ENCODE measurements at regions not wholly inside any gene's neighbourhood (a gene's known extent, or its start where the extent isn't known, plus 50 kb on each side); places are given as distances from the start of the nearest gene placed in this dataset.

- no peaks in the 10 kb centered on the region for H3K27me3 ChIP-seq
- peaks cover 0 to 5% (median 0%) of the 10 kb centered on the region in 11 experiments; a peak in 1 of 22 replicates for H3K9me3 ChIP-seq (replicated peaks in 1 of 11)
- no peak overlapping the region for H3K4me3 ChIP-seq
- no peak overlapping the region for H3K9ac ChIP-seq
- H3K27ac ChIP-seq: no peak overlapping the region
- H3K4me1 ChIP-seq: no peaks in the 10 kb centered on the region
- no peaks in the 10 kb centered on the region for H3K36me3 ChIP-seq
- TF ChIP-seq Cebpa-rat (IDR thresholded peaks at IDR 0.05): no peak
- no peak overlapping the region for H3K4me2 ChIP-seq
- H4K20me1 ChIP-seq: no peaks in the 10 kb centered on the region
Observed at GRCh38 chr3:176447369-176447768, 749.9 kb downstream of the TBL1XR1 start.

GRCh38 chr3:176442326-176442725 is 755.0 kb downstream of the TBL1XR1 start:
- Histone ChIP-seq H3K4me2 (no peak overlapping the region), H3K9me3 (replicated peaks in 1 of 11) (peaks cover 0 to 5% (median 0%) of the 10 kb centered on the region in 11 experiments; a peak in 1 of 22 replicates), H3K27me3 (no peaks in the 10 kb centered on the region), H3K27ac (no peak overlapping the region), H3K4me3 (no peak overlapping the region), H3K36me3 (no peaks in the 10 kb centered on the region), H4K20me1 (no peaks in the 10 kb centered on the region), H3K9ac (no peak overlapping the region), H3K4me1 (no peaks in the 10 kb centered on the region)
- TF ChIP-seq Cebpa-rat (IDR thresholded peaks at IDR 0.05): no peak

GRCh38 chr3:176439729-176440128 is 757.6 kb downstream of the TBL1XR1 start:
- no peaks in the 10 kb centered on the region for H3K4me1 ChIP-seq

GRCh38 chr3:176431991-176432390 is 765.3 kb downstream of the TBL1XR1 start:
- Histone ChIP-seq H3K27ac (no peak overlapping the region), H4K20me1 (no peaks in the 10 kb centered on the region), H3K4me1 (no peaks in the 10 kb centered on the region), H3K9ac (no peak overlapping the region), H3K9me3 (replicated peaks in 1 of 11) (no peaks in the 10 kb centered on the region), H3K4me3 (no peak overlapping the region), H3K36me3 (no peaks in the 10 kb centered on the region), H3K27me3 (no peaks in the 10 kb centered on the region), H3K4me2 (no peak overlapping the region)
- TF ChIP-seq Cebpa-rat (IDR thresholded peaks at IDR 0.05): no peak

More at GRCh38 chr3:176439729-176440128, 757.6 kb downstream of the TBL1XR1 start:
- no peaks in the 10 kb centered on the region for H4K20me1 ChIP-seq
- TF ChIP-seq Cebpa-rat (IDR thresholded peaks at IDR 0.05): no peak
- no peaks in the 10 kb centered on the region for H3K36me3 ChIP-seq
- no peak overlapping the region for H3K4me2 ChIP-seq
- H3K4me3 ChIP-seq: no peak overlapping the region
- H3K9ac ChIP-seq: no peak overlapping the region
- no peaks in the 10 kb centered on the region for H3K27me3 ChIP-seq
- no peak overlapping the region for H3K27ac ChIP-seq
- H3K9me3 ChIP-seq (replicated peaks in 1 of 11): peaks cover 0 to 5% (median 0%) of the 10 kb centered on the region in 11 experiments; a peak in 1 of 22 replicates

- TF ChIP-seq Cebpa-rat (IDR thresholded peaks at IDR 0.05): no peak
- no peaks in the 10 kb centered on the region for H4K20me1 ChIP-seq
- no peak overlapping the region for H3K27ac ChIP-seq
Observed at GRCh38 chr3:176431038-176431418, 766.3 kb downstream of the TBL1XR1 start.

GRCh38 chr3:176430244-176431037 is 766.8 kb downstream of the TBL1XR1 start:
- no peaks in the 10 kb centered on the region for H3K4me1 ChIP-seq
- no peak overlapping the region for H3K4me2 ChIP-seq
- H4K20me1 ChIP-seq: no peaks in the 10 kb centered on the region
- no peaks in the 10 kb centered on the region for H3K9me3 ChIP-seq (replicated peaks in 1 of 11)
- H3K9ac ChIP-seq: no peak overlapping the region
- H3K27ac ChIP-seq: no peak overlapping the region
- H3K4me3 ChIP-seq: no peak overlapping the region
- no peaks in the 10 kb centered on the region for H3K36me3 ChIP-seq
- no peaks in the 10 kb centered on the region for H3K27me3 ChIP-seq
- no peak for TF ChIP-seq Cebpa-rat (IDR thresholded peaks at IDR 0.05)

More at GRCh38 chr3:176431038-176431418, 766.3 kb downstream of the TBL1XR1 start:
- Histone ChIP-seq H3K4me1 (no peaks in the 10 kb centered on the region), H3K9me3 (replicated peaks in 1 of 11) (no peaks in the 10 kb centered on the region), H3K27me3 (no peaks in the 10 kb centered on the region), H3K36me3 (no peaks in the 10 kb centered on the region), H3K4me3 (no peak overlapping the region), H3K4me2 (no peak overlapping the region), H3K9ac (no peak overlapping the region)

- no peaks in the 10 kb centered on the region for H3K27me3 ChIP-seq
- H3K27ac ChIP-seq: no peak overlapping the region
- H3K36me3 ChIP-seq: no peaks in the 10 kb centered on the region
- H3K4me1 ChIP-seq: no peaks in the 10 kb centered on the region
- H3K9ac ChIP-seq: no peak overlapping the region
- H4K20me1 ChIP-seq: no peaks in the 10 kb centered on the region
- no peak overlapping the region for H3K4me2 ChIP-seq
- no peak for TF ChIP-seq Cebpa-rat (IDR thresholded peaks at IDR 0.05)
- H3K9me3 ChIP-seq (replicated peaks in 1 of 11): no peaks in the 10 kb centered on the region; a peak in 1 of 22 replicates
- H3K4me3 ChIP-seq: no peak overlapping the region
Observed at GRCh38 chr3:176428552-176428951, 768.7 kb downstream of the TBL1XR1 start.

GRCh38 chr3:176426371-176426770 is 770.9 kb downstream of the TBL1XR1 start:
- Histone ChIP-seq H3K27ac (no peak overlapping the region), H3K9ac (no peak overlapping the region)

GRCh38 chr3:176416870-176417269 is 780.4 kb downstream of the TBL1XR1 start:
- no peaks in the 10 kb centered on the region for H4K20me1 ChIP-seq
- no peak overlapping the region for H3K27ac ChIP-seq
- H3K27me3 ChIP-seq: no peaks in the 10 kb centered on the region
- H3K4me3 ChIP-seq: no peak overlapping the region
- H3K4me2 ChIP-seq: no peak overlapping the region
- H3K9me3 ChIP-seq (replicated peaks in 1 of 11): peaks cover 0 to 7% (median 0%) of the 10 kb centered on the region in 11 experiments; a peak in 4 of 22 replicates
- no peaks in the 10 kb centered on the region for H3K4me1 ChIP-seq
- no peak for TF ChIP-seq Cebpa-rat (IDR thresholded peaks at IDR 0.05)
- no peaks in the 10 kb centered on the region for H3K36me3 ChIP-seq
- H3K9ac ChIP-seq: no peak overlapping the region

More at GRCh38 chr3:176426371-176426770, 770.9 kb downstream of the TBL1XR1 start:
- no peaks in the 10 kb centered on the region; a peak in 1 of 22 replicates for H3K9me3 ChIP-seq (replicated peaks in 1 of 11)
- H3K36me3 ChIP-seq: no peaks in the 10 kb centered on the region
- H4K20me1 ChIP-seq: no peaks in the 10 kb centered on the region
- no peaks in the 10 kb centered on the region for H3K27me3 ChIP-seq
- no peak for TF ChIP-seq Cebpa-rat (IDR thresholded peaks at IDR 0.05)
- no peak overlapping the region for H3K4me2 ChIP-seq
- no peak overlapping the region for H3K4me3 ChIP-seq
- H3K4me1 ChIP-seq: no peaks in the 10 kb centered on the region

All from BLaER1 treated with 17β-estradiol and CSF1 and Interleukin-3, amounts not matched to agents 10 nM and 100 nM (cell line).